GM19372 (cell line): ENCODE measurements at regions not wholly inside any gene's neighbourhood (a gene's known extent, or its start where the extent isn't known, plus 50 kb on each side); places are given as distances from the start of the nearest gene placed in this dataset.
"Not testable (repeated sequence)": the region's sequence is repeated elsewhere in the genome, so short reads cannot be mapped to it uniquely, and the experiment has no call there.

Experiments
- ATAC-seq: cut with Tn5 transposase; IDR thresholded peaks from one replicate; pipeline ENCODE4 v1.9.1; 2021; ENCODE audit warnings: mild to moderate bottlenecking, low read depth, moderate library complexity; ENCODE audit not compliant: unreplicated experiment

DNA sequence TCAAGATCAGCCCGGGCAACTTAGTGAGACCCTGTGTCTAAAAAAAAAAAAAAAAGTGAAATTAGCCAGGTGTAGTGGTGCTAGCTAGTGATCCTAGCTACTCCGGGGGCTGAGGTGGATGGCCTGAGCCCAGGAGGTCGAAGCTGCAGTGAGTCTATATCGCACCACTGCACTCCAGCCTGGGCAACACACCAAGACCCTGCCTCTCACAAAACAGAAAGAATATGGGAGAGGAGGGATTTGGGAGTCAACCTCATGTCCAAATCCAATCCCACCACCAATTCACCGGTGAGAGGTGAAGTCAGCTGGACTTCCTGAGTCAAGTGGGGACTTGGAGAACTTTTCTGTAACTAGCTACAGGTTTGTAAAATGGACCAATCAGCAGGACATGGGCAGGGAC, 80.5 kb upstream of the MFGE8 start:
- no peak for ATAC-seq

DNA sequence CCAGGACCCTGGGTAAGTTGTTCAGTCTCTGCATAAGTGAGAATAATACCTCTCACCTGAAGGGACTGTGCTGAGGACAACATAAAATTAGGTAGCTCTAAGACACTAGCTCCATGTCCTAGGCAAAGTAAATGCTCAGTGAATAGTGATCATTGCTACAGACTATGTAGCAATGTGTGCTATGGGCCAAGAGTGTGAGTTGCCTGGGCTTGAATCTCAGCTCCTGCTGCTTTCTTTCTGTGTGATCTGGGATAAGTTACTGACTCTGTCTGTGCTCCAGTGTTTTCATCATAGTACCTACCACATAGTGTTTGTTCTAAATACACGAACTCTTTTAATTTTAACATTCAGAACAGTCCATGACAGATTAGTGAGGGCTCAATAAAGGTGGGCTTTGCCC, 81.1 kb upstream of the MFGE8 start:
- no peak for ATAC-seq

DNA sequence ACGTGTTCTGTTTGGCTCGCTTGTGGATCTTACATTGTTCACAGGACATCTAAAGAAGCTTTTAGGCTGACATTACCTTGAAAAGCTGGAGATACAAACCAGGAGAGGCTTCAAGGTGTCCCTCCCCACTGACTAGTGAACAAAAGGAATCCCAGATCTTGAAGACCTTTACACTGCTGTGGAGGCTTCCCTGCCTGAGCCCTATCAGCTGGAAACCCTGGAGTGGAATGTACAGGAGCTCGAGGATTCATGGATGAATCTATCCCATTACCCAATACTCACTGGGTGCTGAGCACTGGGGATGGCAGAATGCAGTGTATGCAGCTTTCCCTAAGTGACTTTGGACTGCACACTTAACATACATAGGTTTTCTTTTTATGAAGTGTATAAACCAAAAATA, 82.3 kb upstream of the MFGE8 start:
- no peak for ATAC-seq

DNA sequence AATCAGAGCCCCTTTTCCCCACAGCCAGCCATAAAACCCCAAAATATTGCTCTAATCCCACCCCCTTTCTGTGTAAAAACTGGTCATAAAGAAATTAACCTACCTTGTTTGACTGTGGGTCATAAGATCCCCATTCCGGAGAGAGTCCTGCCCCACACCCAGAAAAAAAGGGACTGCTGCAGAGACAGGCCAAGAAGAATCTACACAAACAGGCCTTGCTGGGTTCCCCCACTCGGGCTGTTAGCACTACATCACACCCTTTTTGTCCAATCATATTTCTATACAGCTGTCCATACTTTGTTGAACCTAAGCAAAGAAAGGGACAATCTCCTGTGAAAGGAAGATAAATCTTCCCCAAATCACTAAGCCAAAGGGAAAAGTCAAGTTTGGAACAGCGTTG, 84.4 kb upstream of the MFGE8 start:
- ATAC-seq, result no peak

DNA sequence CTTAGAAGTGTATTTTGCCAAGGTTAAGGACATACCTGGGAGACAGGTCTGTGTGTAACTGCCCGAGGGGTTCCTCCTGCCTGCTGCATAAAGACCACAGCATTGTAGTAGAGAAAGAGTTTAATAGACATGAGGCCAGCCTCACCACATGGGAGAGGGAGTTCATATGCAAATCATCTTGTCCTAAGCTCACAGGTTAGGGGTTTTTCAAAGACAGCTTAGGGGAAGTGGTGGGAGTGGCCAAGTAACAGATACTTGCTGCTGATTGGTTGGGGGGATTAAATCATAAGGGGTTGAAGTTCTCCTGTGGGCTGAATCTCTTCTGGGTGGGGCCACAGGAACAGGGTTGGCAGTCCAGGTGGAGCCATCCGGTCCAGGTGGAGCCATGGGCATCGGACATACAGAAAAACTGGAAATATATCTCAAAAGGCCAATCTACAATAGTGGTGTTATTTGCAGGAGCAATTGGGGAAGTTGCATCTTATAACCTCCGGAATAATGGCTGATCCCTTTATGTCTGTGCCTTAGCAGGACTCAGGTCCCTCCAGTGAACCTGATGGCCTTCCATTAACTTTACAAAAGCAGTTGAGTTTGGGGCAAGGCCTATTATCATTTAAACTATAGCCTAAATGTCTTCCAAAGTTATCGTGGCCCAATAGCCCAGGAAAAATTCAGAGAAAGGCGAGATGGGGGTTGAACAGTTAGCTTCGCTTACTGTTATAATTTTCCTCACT, 86.0 kb upstream of the MFGE8 start:
- no peak for ATAC-seq

DNA sequence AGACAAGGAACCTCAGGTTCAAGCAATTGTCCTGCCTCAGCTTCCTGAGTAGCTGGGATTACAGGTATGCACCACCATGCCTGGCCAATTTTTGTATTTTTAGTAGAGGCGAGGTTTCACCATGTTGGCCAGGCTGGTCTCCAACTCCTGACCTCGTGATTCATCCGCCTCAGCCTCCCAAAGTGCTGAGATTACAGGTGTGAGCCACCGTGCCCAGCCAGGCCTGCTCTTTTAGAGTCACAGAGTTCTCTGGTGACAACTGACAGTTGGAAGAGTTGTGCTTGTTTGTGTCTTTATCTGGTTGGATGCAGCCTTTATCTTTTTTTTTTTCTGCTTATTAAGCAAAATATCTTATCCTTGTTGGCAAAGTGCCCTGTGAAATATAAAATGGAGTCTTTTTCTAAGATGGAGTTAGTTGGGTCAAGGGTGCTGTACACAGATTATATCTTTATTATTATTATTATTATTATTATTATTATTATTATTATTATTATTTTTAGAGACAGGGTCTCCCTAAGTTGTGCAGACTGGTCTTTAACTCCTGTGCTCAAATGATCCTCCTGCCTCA, 86.5 kb upstream of the ABHD2 start:
- not testable (repeated sequence) for ATAC-seq

DNA sequence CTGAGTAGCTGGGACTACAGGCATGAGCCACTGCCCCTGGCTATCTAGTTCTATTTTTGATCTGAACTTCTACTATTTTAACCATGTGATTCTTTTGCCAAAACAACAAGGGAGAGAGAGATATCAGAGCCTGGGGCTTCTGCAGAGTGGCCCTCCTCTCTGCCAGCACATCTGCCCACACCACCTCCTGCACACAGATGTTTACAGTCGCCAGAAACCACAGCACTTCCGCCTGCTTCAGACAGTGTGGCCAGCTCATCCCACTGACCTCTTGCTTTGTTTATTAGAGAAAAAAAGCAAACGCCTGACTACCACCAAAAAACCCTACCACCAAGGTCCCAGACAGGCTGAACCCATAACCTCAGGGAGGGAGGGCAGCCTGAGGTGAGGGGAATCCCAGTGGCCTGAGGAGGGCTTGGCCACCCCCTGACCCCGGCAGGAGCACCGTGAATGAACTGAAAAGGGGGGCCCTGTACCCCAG, 85.9 kb upstream of the ABHD2 start:
- peak; percentile 81 for ATAC-seq

DNA sequence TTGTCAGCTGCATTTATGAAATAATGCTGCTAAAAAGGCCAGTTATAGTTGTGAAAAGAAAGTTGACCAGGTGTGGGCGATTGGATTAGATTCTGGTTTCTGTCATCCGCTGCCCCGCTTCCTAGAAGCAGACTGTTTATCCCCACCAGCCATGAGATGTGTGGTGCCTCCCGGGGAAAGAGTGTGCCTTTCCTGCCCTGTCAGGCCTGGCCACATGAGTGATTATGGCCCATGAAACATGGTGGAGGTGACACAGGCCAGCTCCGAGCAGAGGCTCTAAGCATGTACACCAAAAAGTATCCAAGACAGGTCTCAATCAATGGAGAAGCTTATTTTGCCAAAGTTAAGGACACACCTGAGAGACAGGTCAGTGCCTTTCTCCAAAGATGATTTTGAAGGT, 85.4 kb upstream of the ABHD2 start:
- ATAC-seq, result no peak

DNA sequence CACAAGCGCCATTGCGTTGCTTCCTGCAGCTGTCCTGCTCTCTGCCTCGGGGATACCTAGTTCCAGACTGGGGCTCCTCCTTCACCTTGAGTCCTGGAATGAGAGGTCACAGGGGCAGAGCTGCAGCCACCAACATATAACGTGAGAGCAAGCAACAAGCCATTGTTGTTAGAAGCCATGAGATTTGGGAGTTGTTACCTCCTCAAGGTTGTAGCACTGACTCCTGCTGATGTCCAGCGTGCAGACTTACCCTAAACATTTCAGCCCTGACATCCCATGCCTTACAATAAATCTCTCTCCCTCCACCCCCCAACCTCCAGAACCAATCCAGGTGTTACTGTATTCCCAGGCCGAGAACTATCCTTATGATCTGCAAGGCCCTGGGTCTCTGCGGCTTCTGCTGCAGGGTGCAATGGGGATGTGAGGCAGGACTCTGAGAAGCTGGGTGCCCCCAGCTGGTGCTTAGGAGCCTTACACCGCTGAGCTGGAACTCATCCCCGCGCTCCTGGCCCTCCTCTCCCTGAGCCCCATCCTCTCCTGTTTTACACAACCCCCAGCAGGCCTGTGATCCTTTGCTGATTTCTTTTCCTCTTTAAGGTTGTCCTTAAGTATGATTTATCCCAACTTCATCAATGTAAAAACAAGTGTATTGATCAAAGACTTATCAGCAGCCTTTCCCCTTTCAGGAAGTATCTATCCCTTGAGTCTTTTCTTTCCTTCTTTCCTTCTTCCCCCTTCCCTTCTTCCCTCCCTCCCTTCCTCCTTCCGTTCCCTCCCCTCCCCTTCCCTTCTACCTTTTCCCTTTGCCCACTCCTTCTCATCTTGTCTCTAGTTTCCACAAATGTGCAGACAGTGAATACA, 84.2 kb upstream of the ABHD2 start:
- no peak for ATAC-seq

DNA sequence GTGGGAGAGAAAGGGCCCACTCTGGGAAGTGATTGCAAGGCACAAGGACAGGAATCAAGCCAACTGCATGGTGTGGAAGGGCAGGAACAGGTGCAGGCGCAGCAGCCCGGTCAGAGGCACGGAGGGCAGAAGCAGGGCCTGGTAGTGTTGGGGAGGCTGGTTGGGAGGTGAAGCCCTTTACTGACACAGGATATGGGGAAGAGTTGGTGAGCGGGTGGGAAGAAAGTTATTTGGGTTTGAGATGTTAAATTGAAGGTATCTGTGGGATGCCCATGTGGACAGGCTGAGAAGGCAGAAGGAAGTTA, 83.6 kb upstream of the ABHD2 start:
- ATAC-seq, result no peak

DNA sequence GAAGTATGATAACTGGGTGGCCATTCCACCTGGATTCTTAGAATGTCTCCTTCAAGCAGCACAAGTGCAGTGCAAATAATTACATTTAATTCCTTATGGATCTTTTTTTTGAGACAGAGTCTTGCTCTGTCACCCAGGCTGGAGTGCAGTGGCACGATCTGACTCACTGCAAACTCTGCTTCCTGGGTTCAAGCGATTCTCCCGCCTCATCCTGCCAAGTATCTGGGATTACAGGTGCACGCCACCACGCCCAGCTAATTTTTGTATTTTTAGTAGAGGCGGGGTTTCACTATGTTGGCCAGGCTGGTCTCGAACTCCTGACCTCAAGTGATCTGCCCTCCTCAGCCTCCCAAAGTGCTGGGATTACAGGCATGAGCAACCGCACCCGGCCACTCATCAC, 80.7 kb upstream of the ABHD2 start:
- ATAC-seq, result not testable (repeated sequence)

DNA sequence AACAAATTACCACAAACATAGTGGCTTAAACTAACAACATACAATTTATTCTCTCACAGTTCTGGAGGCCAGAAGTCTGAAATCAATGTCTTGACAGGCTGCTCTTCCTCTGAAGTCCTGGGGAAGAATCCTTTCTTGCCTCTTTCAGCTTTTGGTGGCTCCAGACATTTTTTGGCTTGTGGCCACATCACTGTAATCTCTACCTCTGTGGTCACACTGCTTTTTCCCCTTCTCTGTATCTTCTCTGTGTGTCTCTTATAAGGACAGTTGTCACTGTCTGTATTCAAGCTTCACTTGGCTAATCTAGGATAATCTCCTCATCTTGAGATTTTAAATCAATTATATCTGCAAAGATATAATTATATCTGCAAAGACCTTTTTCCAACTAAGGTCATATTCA, 80.3 kb upstream of the ABHD2 start:
- no peak for ATAC-seq

DNA sequence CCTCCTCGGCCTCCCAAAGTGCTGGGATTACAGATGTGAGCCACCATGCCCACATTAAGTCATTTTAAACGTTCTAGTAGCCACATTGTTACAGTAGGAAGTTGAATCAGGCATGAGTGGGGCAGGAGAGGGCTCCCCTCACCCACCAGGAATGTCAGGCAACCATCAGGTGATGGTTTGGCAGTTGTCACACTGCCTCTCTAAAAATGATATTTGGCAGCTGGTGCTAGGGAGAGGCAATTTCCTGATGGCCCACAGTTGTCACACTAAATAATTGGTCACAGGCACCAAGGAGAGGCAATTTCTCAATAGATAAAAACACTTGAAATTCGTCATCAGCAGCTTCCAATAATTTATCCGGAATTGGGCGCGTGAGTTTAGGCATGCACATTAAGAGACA, 79.2 kb upstream of the ABHD2 start:
- ATAC-seq, result no peak

DNA sequence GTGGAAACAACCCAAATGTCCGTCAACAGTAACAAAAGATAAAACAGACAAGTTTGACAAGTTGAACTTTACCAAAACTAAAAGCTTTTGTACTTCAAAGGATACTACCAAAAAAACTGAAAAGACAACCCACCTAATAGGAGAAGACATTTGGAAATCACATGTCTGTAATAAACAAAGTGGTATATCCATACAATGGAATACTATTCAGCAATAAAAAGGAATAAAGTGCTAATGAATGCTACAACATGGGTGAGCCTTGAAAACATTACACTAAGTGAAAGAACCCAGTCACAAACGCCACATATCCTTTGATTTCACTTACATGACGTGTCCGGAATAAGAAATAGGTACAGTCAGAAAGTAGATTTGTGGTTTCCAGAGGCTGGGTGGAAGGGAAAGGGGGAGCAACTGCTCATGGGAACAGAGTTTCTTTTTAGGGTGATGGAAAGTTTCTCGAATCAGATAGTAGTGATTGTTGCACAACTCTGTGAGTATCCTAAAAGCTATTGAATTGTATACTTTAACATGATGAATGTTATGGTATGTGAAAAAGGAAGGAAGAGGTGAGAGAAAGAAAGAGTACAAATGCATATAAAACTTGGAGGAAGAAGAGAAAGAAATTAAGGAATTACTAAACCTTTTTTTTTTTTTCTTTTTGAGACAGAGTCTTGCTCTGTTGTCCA, 72.7 kb upstream of the ABHD2 start:
- ATAC-seq, result no peak

DNA sequence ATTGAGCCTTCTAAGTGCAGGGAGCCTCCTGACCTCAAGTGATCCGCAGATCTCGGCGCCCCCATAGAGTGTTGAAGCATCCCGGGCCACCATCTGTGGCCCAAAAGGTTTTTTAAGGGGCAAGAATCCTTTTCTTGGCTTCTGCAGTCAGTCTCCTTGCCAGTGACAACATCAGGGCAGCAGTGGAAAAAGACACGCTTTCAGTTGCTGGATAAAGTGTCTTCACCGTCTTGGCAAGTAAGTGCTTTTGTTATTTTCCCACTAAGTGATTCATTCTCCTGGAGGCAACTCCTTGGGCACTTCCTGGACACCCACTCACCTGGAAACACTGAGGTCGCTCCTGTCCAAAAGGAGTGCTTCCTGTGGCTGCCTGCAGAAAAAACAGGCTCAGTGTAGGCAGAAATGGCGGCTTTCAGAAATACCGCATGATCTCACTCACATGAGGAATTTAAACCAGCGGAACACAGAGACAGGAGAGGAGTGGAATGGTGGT, 71.7 kb upstream of the ABHD2 start:
- no peak for ATAC-seq

DNA sequence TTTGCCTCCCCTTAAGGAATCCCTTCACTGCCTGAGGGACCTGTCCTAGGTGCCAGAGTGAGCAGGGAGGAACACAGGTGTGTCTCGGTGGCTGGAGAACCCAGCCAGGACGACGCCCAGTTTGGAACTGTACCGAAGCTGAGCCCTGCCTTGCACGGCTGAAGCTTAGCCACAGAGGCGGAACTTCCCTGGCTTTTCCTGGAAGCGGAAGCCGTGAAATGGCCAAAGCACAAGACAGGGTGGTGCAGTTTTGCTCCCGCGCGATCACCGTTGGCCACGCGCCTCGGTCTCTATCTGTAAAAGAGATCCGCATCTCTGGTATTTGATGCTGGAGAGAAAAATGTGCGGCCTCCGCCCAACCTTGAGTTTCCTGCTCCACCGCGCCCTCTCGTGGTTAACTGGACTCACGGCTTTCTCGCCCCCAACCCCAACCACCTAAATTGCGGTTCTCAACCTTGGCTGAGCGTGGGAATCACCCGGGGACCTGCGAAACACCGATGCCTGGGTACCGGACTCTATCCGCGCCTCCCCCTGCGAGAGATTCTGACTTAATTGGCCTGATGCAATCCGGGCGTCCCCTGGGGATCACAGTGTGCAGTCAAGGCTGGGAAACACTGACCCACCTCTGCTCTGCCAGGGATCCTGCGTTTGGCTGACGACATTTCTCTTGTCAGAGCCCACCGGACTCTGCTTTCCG, 70.7 kb upstream of the ABHD2 start:
- no peak for ATAC-seq

DNA sequence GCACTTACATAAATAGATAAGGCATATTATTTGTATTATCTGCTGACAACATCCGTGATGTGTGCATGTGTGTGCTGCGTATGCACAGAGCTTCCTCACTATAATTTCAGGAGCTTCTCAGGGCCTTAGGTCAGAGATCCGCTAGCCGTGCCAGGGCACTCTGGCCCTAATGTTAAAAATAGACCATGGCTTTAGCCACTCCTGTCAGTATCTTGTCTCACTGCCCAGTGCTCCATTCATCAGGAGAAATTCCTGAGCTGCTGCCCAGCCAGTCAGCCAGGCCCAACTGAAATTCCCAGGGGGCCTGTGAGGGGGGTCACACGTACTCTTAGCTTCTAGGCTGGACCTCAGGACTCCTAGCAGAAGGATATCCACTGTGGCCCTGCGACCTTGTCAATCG, 70.0 kb upstream of the ABHD2 start:
- no peak for ATAC-seq

DNA sequence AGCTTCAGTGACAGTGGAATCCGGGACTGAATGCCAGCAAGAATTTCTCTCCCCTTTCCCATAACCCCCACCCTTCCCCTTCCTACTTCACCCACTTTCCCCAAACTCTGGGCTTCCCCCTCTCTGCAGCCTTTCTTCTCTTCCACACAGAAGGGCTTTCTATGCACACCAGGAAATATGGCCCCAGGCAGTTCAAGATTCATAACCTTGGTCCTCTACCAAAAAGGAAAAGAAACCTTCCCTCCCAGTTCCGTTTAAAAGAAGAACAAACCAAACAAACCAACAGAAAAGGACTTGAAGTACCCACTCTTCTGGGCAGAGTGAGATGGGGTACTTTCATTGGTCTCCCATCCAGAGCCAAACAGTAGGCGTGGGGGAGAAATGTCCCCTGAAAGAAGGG, 68.8 kb upstream of the ABHD2 start:
- no peak for ATAC-seq

DNA sequence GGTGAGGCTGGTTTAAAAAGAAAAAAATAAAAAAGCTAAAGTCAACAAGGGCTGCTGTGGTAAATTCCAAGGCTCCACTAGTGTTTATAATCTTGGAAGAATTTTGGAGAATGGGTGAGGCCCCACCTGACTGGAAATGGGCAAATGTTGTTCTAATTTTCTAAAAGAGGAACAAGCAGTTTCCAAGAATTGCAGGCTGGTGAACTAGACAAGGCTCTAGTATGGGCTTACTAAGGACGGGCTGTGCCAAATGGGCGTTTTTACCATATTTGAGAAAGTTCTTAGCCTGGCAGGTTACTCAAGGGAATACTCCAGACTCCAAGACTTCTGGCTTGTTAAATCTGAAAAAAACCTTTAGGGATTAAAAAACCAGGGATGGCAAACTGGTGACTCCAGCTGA, 67.0 kb upstream of the ABHD2 start:
- no peak for ATAC-seq

DNA sequence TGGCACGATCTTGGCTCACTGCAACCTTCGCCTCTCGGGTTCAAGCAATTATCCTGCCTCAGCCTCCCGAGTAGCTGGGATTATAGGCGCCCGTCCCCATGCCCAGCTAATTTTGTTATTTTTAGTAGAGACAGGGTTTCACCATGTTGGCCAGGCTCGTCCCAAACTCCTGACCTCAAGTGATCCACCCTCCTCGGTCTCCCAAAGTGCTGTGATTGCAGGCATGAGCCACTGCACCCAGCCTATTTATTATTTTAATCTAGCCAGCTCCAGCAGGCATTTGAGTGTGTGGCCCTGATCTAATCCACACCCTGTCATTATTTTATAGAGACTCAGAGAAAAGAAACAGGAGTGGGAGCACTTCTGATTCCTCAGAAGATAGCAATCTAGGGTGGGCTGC, 66.4 kb upstream of the ABHD2 start:
- not testable (repeated sequence) for ATAC-seq
